ENCODE measurements at regions not wholly inside any gene's neighbourhood (a gene's known extent, or its start where the extent isn't known, plus 50 kb on each side); places are given as distances from the start of the nearest gene placed in this dataset.

- TF ChIP-seq CTCF (conservative IDR thresholded peaks at IDR 0.05 in 1 of 2, IDR thresholded peaks at IDR 0.05 in 1 of 2; ENCODE audit: extremely low read depth in 1 of 2, insufficient read depth in 1 of 2, low read depth in 1 of 2, low read length in 2 of 2) = no peak
- TF ChIP-seq EZH2 (IDR thresholded peaks at IDR 0.05; ENCODE audit: borderline replicate concordance, low read length) = no peak
These were observed 124.5 kb upstream of the NEIL3 start for GRCh38 chr4:177185151-177185550.

Measured in mammary epithelial cell (primary cell).